GM19328 (cell line): ENCODE measurements at regions not wholly inside any gene's neighbourhood (a gene's known extent, or its start where the extent isn't known, plus 50 kb on each side); places are given as distances from the start of the nearest gene placed in this dataset.

Experiments
- ATAC-seq: cut with Tn5 transposase; IDR thresholded peaks from one replicate; pipeline ENCODE4 v1.9.1; 2021; ENCODE audit warnings: mild to moderate bottlenecking, moderate library complexity; ENCODE audit not compliant: unreplicated experiment

- no peak for ATAC-seq
These were observed 76.7 kb upstream of the IER5L start for GRCh38 chr9:129254566-129255287.

GRCh38 chr9:129253803-129254381, 75.8 kb upstream of the IER5L start:
- ATAC-seq: no peak

- ATAC-seq: no peak
These were observed 75.1 kb upstream of the IER5L start for GRCh38 chr9:129252937-129253802.

GRCh38 chr9:129250786-129251185, 72.7 kb upstream of the IER5L start:
- ATAC-seq: no peak

GRCh38 chr9:129247285-129248153, 69.5 kb upstream of the IER5L start:
- ATAC-seq: no peak

GRCh38 chr9:129245276-129245675, 67.2 kb upstream of the IER5L start:
- no peak for ATAC-seq

- ATAC-seq: no peak
These were observed 65.0 kb upstream of the IER5L start for GRCh38 chr9:129242971-129243561.

- ATAC-seq: no peak
These were observed 64.3 kb upstream of the IER5L start for GRCh38 chr9:129242191-129242941.

- no peak for ATAC-seq
These were observed 63.7 kb upstream of the IER5L start for GRCh38 chr9:129241725-129242124.

- ATAC-seq: no peak
These were observed 62.6 kb upstream of the IER5L start for GRCh38 chr9:129240581-129241211.

GRCh38 chr9:129239946-129240490, 62.0 kb upstream of the IER5L start:
- ATAC-seq: no peak

GRCh38 chr9:129237803-129238202, 59.7 kb upstream of the IER5L start:
- ATAC-seq: no peak

- no peak for ATAC-seq
These were observed 59.1 kb upstream of the IER5L start for GRCh38 chr9:129237164-129237611.

GRCh38 chr9:129236441-129237145, 58.5 kb upstream of the IER5L start:
- ATAC-seq: no peak

- ATAC-seq: no peak
These were observed 57.9 kb upstream of the IER5L start for GRCh38 chr9:129235931-129236331.

GRCh38 chr9:129235041-129235930, 57.2 kb upstream of the IER5L start:
- no peak for ATAC-seq

- ATAC-seq: no peak
These were observed 56.4 kb upstream of the IER5L start for GRCh38 chr9:129234491-129234890.
